Breast epithelium (tissue), 4 donors: ENCODE measurements at regions not wholly inside any gene's neighbourhood (a gene's known extent, or its start where the extent isn't known, plus 50 kb on each side); places are given as distances from the start of the nearest gene placed in this dataset.

Source experiments
- DNase-seq, 2 donors: peaks; one replicate each; pipeline ENCODE4 v3.0.0-alpha.2; 2019; ENCODE audit warnings: low spot score in 2 of 2
- H3K27ac ChIP-seq, 2 donors: fragments of 200-600 bp; sonication (generic) in 1 of 2; one replicate each; pipeline ENCODE4 v1.5.1; 2016 to 2019; ENCODE audit warnings: mild to moderate bottlenecking in 1 of 2
- H3K27me3 ChIP-seq, 2 donors: fragments of 200-600 bp; sonication (generic) in 1 of 2; one replicate each; pipeline versions ENCODE4 v1.5.1 to v1.6.0; 2017 to 2019; ENCODE audit warnings: control low read depth in 1 of 2, mild to moderate bottlenecking in 1 of 2
- H3K36me3 ChIP-seq: fragments of 200-600 bp; one replicate; pipeline ENCODE4 v1.5.1; 2019
- H3K4me1 ChIP-seq, 2 donors: fragments of 200-600 bp; sonication (generic); one replicate each; pipeline ENCODE4 v1.5.1; 2016 to 2019; ENCODE audit warnings: control low read depth in 1 of 2
- H3K4me3 ChIP-seq, 3 donors: fragments of 200-600 bp; sonication (generic); 1 replicate in 2 of 3; 2 replicates in 1 of 3; pipeline ENCODE4 v1.5.1; 2016 to 2019; ENCODE audit warnings: mild to moderate bottlenecking in 3 of 3, moderate library complexity in 2 of 3
- H3K9me3 ChIP-seq, 2 donors: fragments of 200-600 bp; sonication (generic) in 1 of 2; one replicate each; pipeline ENCODE4 v1.5.1; 2016 to 2019; ENCODE audit warnings: control low read depth in 1 of 2
- CTCF ChIP-seq, 3 donors: fragments of 450-650 bp; IDR thresholded peaks; one replicate each; pipeline ENCODE4 v1.5.1; 2016 to 2017; ENCODE audit warnings: antibody characterized with exemption in 3 of 3, mild to moderate bottlenecking in 3 of 3, moderate library complexity in 3 of 3
- POLR2A ChIP-seq: fragments of 450-650 bp; IDR thresholded peaks from one replicate; pipeline ENCODE4 v1.6.1; 2016; ENCODE audit warnings: antibody characterized with exemption, mild to moderate bottlenecking, moderate library complexity
- POLR2AphosphoS5 ChIP-seq, 3 donors: sonication (generic); formaldehyde crosslinking; IDR thresholded peaks; one replicate each; pipeline ENCODE4 v1.6.1; 2017; ENCODE audit warnings: antibody characterized with exemption in 3 of 3
- intact Hi-C: fragments of 100-400 bp; cut with DNase I; formaldehyde crosslinking; loops from one replicate; pipeline ENCODE4 v1.15.1; 2023; ENCODE audit warnings: low total_unique reads

GRCh38 chr13:50099473-50099872 lies 84.2 kb downstream of the KCNRG start:
- Histone ChIP-seq H3K9me3 (peaks cover 0 to 5% of the 10 kb centered on the region in 2 donors), H3K4me3 (no peak overlapping the region), H3K36me3 (no peaks in the 10 kb centered on the region), H3K27me3 (no peaks in the 10 kb centered on the region), H3K27ac (no peak overlapping the region), H3K4me1 (no peaks in the 10 kb centered on the region)
- no peak for DNase-seq
- intact Hi-C loops: no loop called here
- TF ChIP-seq CTCF (IDR thresholded peaks at IDR 0.05) (no peak), POLR2AphosphoS5 (IDR thresholded peaks at IDR 0.05) (no peak), POLR2A (no peak)

GRCh38 chr13:50101590-50101989 lies 86.3 kb downstream of the KCNRG start:
- DNase-seq: no peak
- TF ChIP-seq POLR2AphosphoS5 (IDR thresholded peaks at IDR 0.05) (no peak), CTCF (IDR thresholded peaks at IDR 0.05) (no peak), POLR2A (no peak)
- no peak overlapping the region for H3K27ac ChIP-seq
- H3K27me3 ChIP-seq: no peaks in the 10 kb centered on the region
- H3K4me3 ChIP-seq: no peak overlapping the region
- intact Hi-C loops: no loop called here
- H3K9me3 ChIP-seq: peaks cover 0 to 5% of the 10 kb centered on the region in 2 donors
- no peaks in the 10 kb centered on the region for H3K36me3 ChIP-seq
- H3K4me1 ChIP-seq: no peaks in the 10 kb centered on the region

GRCh38 chr13:50104493-50104892 lies 89.2 kb downstream of the KCNRG start:
- intact Hi-C loops: no loop called here
- Histone ChIP-seq H3K27ac (no peak overlapping the region), H3K36me3 (no peaks in the 10 kb centered on the region), H3K27me3 (no peaks in the 10 kb centered on the region), H3K4me1 (no peaks in the 10 kb centered on the region), H3K4me3 (no peak overlapping the region), H3K9me3 (no peaks in the 10 kb centered on the region)
- no peak for DNase-seq
- TF ChIP-seq CTCF (IDR thresholded peaks at IDR 0.05): no peak
- no peak for TF ChIP-seq POLR2A

- no peaks in the 10 kb centered on the region for H3K9me3 ChIP-seq
- no peak for DNase-seq
- no peak overlapping the region for H3K27ac ChIP-seq
- H3K27me3 ChIP-seq: no peaks in the 10 kb centered on the region
- intact Hi-C loops: no loop called here
- no peaks in the 10 kb centered on the region for H3K36me3 ChIP-seq
- no peak overlapping the region for H3K4me3 ChIP-seq
- H3K4me1 ChIP-seq: no peaks in the 10 kb centered on the region
- no peak for TF ChIP-seq POLR2A
- TF ChIP-seq POLR2AphosphoS5 (IDR thresholded peaks at IDR 0.05): no peak
- no peak for TF ChIP-seq CTCF (IDR thresholded peaks at IDR 0.05)
Observed at GRCh38 chr13:50106559-50106958, 91.3 kb downstream of the KCNRG start.

GRCh38 chr13:50107205-50107604 lies 92.0 kb downstream of the KCNRG start:
- Histone ChIP-seq H3K36me3 (no peaks in the 10 kb centered on the region), H3K4me1 (no peaks in the 10 kb centered on the region), H3K4me3 (no peak overlapping the region), H3K9me3 (no peaks in the 10 kb centered on the region), H3K27me3 (no peaks in the 10 kb centered on the region), H3K27ac (no peak overlapping the region)
- TF ChIP-seq CTCF (IDR thresholded peaks at IDR 0.05): no peak
- TF ChIP-seq POLR2A: no peak
- no peak for TF ChIP-seq POLR2AphosphoS5 (IDR thresholded peaks at IDR 0.05)
- intact Hi-C loops: no loop called here
- no peak for DNase-seq
